PC-3 (cell line): ENCODE measurements at regions not wholly inside any gene's neighbourhood (a gene's known extent, or its start where the extent isn't known, plus 50 kb on each side); places are given as distances from the start of the nearest gene placed in this dataset.

Experiments
- ATAC-seq: fragments of 200-7000 bp; cut with Tn5 transposase; 2 replicates; pipeline ENCODE4 v1.9.1; 2020; ENCODE audit warnings: mild to moderate bottlenecking, moderate library complexity
- BruUV-seq: library from RNA; stranded (reverse); fragments of 400-500 nt; replicated peaks from 2 replicates; lab custom pipeline; 2021; lab: Mats Ljungman, UMichigan
- CTCF ChIA-PET: fragments of 300-600 bp; sonication (Branson Sonifier 250); formaldehyde crosslinking; loops from one replicate; lab custom pipeline; 2022; ENCODE audit warnings: antibody characterized with exemption; lab: Charles Lee
- POLR2A ChIA-PET: fragments of 300-600 bp; sonication (Branson Sonifier 250); formaldehyde crosslinking; loops from one replicate; lab custom pipeline; 2022; ENCODE audit warnings: antibody characterized with exemption; ENCODE audit not compliant: unreplicated experiment; lab: Charles Lee
- DNase-seq: peaks from one replicate; pipeline ENCODE4 v3.0.0-alpha.2; 2015
- H2AFZ ChIP-seq: fragments of 300-600 bp; sonication (generic); 2 replicates; pipeline ENCODE4 v1.6.0; 2016; ENCODE audit warnings: antibody characterized with exemption, low read length
- H3F3A ChIP-seq: fragments of 300-600 bp; sonication (generic); one replicate; pipeline ENCODE4 v1.6.0; 2017; ENCODE audit warnings: antibody characterized with exemption, low read length, control low read depth, mild to moderate bottlenecking; ENCODE audit not compliant: unreplicated experiment
- H3K27ac ChIP-seq: fragments of 300-600 bp; sonication (generic); 2 replicates; pipeline ENCODE4 v1.5.1; 2016; ENCODE audit warnings: mild to moderate bottlenecking, low read length
- H3K27me3 ChIP-seq: fragments of 300-600 bp; sonication (generic); 2 replicates; pipeline ENCODE4 v1.6.1; 2016; ENCODE audit warnings: low read length, mixed read lengths
- H3K36me3 ChIP-seq: fragments of 300-600 bp; sonication (generic); 2 replicates; pipeline ENCODE4 v1.6.1; 2016; ENCODE audit warnings: low read depth, mixed run types, low read length, mixed read lengths
- H3K4me1 ChIP-seq: fragments of 300-600 bp; sonication (generic); 2 replicates; pipeline ENCODE4 v1.5.1; 2016; ENCODE audit warnings: low read length; ENCODE audit not compliant: insufficient read depth
- H3K4me2 ChIP-seq: fragments of 300-600 bp; sonication (generic); 2 replicates; pipeline ENCODE4 v1.6.0; 2016; ENCODE audit warnings: low read length
- H3K4me3 ChIP-seq: fragments of 300-600 bp; sonication (generic); 2 replicates; pipeline ENCODE4 v1.5.1; 2016; ENCODE audit warnings: mild to moderate bottlenecking, low read length, mixed read lengths
- H3K79me2 ChIP-seq: fragments of 300-600 bp; sonication (generic); 2 replicates; pipeline ENCODE4 v1.6.1; 2017; ENCODE audit warnings: low read length, mixed read lengths
- H3K9ac ChIP-seq: fragments of 300-600 bp; sonication (generic); 2 replicates; pipeline ENCODE4 v1.6.0; 2016; ENCODE audit warnings: mild to moderate bottlenecking, low read length
- H3K9me2 ChIP-seq: fragments of 300-600 bp; sonication (generic); replicated peaks from 2 replicates; pipeline ENCODE4 v1.6.1; 2016; ENCODE audit warnings: mixed run types, low read length, mixed read lengths
- H3K9me3 ChIP-seq: fragments of 300-600 bp; sonication (generic); 2 replicates; pipeline ENCODE4 v1.6.1; 2016; ENCODE audit warnings: low read length, mixed read lengths
- H4K20me1 ChIP-seq: fragments of 300-600 bp; sonication (generic); 2 replicates; pipeline ENCODE4 v1.6.1; 2016; ENCODE audit warnings: low read length, mixed read lengths
- EZH2 ChIP-seq: fragments of 300-600 bp; sonication (generic); IDR thresholded peaks from one replicate; pipeline ENCODE4 v1.6.1; 2017; ENCODE audit warnings: antibody characterized with exemption, mild to moderate bottlenecking, low read length; ENCODE audit not compliant: unreplicated experiment
- EZH2phosphoT487 ChIP-seq: fragments of 300-600 bp; sonication (generic); IDR thresholded peaks from 2 replicates; pipeline ENCODE4 v1.6.1; 2018; ENCODE audit warnings: mild to moderate bottlenecking, antibody characterized with exemption, low read length, borderline replicate concordance
- intact Hi-C: fragments of 100-400 bp; cut with micrococcal nuclease; formaldehyde crosslinking; loops from 2 replicates; pipeline ENCODE4 v1.9.0; 2023
- TF ChIP-seq, protein P1 (sequence below): fragments of 300-600 bp; sonication (generic); conservative IDR thresholded peaks from 2 replicates; pipeline ENCODE4 v1.5.1; 2017; ENCODE audit warnings: antibody characterized with exemption, low read depth, mild to moderate bottlenecking, low read length

DNA sequence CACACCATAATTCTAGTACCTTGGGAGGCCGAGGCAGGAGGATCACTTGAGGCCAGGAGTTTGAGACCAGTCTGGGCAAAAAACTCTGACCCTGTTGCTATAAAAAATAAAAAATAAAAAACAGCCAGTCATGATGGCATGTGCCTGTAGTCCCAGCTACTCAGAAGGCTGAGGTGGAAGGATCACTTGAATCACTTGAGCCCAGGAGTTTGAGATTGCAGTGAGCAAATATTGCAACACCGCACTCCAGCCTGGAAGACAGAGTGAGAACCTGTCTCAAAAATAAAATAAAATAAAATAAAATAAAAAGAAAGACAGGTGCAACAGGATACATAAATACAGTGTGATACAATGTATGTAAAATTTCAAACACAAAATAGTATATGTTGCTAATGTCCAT lies 154.5 kb downstream of the OTOR start:
- Histone ChIP-seq H3K4me1 (peaks cover 6% of the 10 kb centered on the region; the same call in 1 of the 2 replicates), H3K79me2 (no peaks in the 10 kb centered on the region), H3K4me2 (no peak overlapping the region), H4K20me1 (no peaks in the 10 kb centered on the region), H2AFZ (no peak overlapping the region), H3K9me2 (no peaks in the 10 kb centered on the region), H3K27ac (no peak overlapping the region), H3K27me3 (peaks cover 32% of the 10 kb centered on the region), H3K36me3 (no peaks in the 10 kb centered on the region), H3F3A (no peaks in the 10 kb centered on the region), H3K9me3 (no peaks in the 10 kb centered on the region), H3K4me3 (no peak overlapping the region), H3K9ac (no peak overlapping the region)
- TF ChIP-seq, protein P1, sequence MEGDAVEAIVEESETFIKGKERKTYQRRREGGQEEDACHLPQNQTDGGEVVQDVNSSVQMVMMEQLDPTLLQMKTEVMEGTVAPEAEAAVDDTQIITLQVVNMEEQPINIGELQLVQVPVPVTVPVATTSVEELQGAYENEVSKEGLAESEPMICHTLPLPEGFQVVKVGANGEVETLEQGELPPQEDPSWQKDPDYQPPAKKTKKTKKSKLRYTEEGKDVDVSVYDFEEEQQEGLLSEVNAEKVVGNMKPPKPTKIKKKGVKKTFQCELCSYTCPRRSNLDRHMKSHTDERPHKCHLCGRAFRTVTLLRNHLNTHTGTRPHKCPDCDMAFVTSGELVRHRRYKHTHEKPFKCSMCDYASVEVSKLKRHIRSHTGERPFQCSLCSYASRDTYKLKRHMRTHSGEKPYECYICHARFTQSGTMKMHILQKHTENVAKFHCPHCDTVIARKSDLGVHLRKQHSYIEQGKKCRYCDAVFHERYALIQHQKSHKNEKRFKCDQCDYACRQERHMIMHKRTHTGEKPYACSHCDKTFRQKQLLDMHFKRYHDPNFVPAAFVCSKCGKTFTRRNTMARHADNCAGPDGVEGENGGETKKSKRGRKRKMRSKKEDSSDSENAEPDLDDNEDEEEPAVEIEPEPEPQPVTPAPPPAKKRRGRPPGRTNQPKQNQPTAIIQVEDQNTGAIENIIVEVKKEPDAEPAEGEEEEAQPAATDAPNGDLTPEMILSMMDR = no peak
- TF ChIP-seq EZH2phosphoT487 = no peak
- TF ChIP-seq EZH2 = no peak
- intact Hi-C loops = no loop called here
- ChIA-PET CTCF (no interaction called here), POLR2A (no interaction called here)
- DNase-seq = no peak
- no peak for ATAC-seq
- BruUV-seq = no TSS peak

DNA sequence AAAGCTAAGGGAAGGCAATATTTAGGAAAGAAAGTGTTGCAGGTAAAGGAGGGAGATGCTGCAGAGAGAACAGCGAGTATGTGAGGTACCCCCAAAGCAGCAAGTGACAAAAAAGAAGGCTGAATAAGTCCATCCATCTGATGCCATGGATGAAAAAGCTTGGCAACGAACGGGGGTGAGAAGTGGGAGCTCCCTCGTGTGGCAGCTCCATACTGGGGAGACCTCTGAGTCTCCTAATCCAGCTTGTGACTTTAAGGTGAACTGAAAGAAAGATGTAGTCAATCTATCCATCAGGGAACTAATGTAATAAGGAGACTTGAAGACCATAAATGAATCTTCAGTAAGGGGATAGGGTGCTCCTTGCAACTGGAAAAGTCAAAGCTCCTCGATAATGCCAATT lies 156.6 kb downstream of the OTOR start:
- Histone ChIP-seq H3K9ac (no peak overlapping the region), H3K27me3 (peaks cover 28% of the 10 kb centered on the region), H3K36me3 (no peaks in the 10 kb centered on the region), H3F3A (no peaks in the 10 kb centered on the region), H3K9me2 (no peaks in the 10 kb centered on the region), H3K27ac (no peak overlapping the region), H3K4me2 (no peak overlapping the region), H2AFZ (no peak overlapping the region), H3K4me3 (no peak overlapping the region), H3K79me2 (no peaks in the 10 kb centered on the region), H4K20me1 (no peaks in the 10 kb centered on the region), H3K4me1 (no peaks in the 10 kb centered on the region), H3K9me3 (no peaks in the 10 kb centered on the region)
- ChIA-PET CTCF (no interaction called here), POLR2A (no interaction called here)
- TF ChIP-seq EZH2 = no peak
- TF ChIP-seq, protein P1 = peak; percentile 37
- intact Hi-C loops = no loop called here
- peak; percentile 13 for DNase-seq
- ATAC-seq = no peak; the same call in 1 of the 2 replicates
- no TSS peak for BruUV-seq

DNA sequence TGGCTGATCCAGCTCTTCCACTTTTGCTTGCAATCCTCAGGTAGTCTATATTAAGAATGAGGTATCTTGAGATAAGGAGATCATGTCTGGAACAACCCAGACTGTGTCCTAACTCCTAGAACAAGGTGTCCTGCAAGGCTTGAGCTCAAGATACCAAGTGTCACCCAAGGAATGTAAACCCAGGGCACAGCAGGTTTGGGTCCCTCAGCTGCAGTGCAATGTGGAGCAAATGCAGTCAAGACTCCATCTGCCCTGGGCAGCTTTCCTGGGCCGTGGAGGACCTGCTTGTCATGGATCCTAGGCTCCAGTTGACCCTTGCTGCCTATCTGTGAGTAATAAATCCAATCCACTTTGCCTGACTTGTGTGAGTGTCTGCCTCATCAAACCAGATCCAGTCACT lies 166.1 kb downstream of the OTOR start:
- Histone ChIP-seq H3K9ac (no peak overlapping the region), H3K4me1 (no peaks in the 10 kb centered on the region), H3K4me2 (no peak overlapping the region), H4K20me1 (no peaks in the 10 kb centered on the region), H3K27ac (no peak overlapping the region), H3K9me3 (no peaks in the 10 kb centered on the region), H3F3A (no peaks in the 10 kb centered on the region), H2AFZ (no peak overlapping the region), H3K79me2 (no peaks in the 10 kb centered on the region), H3K4me3 (no peak overlapping the region), H3K27me3 (no peaks in the 10 kb centered on the region; the same call in 1 of the 2 replicates), H3K36me3 (no peaks in the 10 kb centered on the region), H3K9me2 (no peaks in the 10 kb centered on the region)
- TF ChIP-seq EZH2phosphoT487 = no peak
- TF ChIP-seq, protein P1 = no peak
- TF ChIP-seq EZH2 = no peak
- no peak for DNase-seq
- ChIA-PET POLR2A (no interaction called here), CTCF (no interaction called here)
- BruUV-seq = no TSS peak
- intact Hi-C loops = no loop called here
- no peak for ATAC-seq
